ENCODE measurements at regions not wholly inside any gene's neighbourhood (a gene's known extent, or its start where the extent isn't known, plus 50 kb on each side); places are given as distances from the start of the nearest gene placed in this dataset.

DNA sequence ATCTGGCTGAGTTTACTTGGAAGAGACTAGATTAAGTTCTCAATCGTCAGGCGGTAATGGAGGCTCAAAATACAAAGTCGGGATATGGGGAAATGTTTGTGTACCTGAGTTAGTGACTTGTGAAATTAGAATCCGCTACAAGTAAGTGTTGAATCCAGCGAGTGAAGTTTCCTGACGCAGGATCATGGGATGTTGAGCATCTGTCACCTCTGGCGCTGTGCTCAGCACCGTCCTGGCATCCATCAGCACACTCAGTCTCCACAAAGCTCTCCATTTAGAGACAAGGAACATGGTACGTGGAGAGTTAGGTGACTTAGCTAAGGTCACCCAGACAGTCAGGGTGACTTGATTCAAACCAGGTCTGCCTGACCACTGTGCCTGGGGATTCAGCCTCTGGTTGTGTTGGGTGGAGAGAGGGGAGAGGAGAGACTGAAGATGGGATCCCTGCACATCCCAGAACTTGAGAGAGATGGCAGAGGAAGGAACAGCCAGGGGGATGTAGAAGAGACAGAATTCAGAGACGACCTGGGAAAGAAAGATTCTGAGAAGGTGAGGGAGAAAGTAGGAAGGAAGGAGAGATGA is 251.2 kb downstream of the ACKR3 start:
- no peak overlapping the region for H3K4me3 ChIP-seq (ENCODE audit: low read depth, low read length)
- TF ChIP-seq, protein P1, sequence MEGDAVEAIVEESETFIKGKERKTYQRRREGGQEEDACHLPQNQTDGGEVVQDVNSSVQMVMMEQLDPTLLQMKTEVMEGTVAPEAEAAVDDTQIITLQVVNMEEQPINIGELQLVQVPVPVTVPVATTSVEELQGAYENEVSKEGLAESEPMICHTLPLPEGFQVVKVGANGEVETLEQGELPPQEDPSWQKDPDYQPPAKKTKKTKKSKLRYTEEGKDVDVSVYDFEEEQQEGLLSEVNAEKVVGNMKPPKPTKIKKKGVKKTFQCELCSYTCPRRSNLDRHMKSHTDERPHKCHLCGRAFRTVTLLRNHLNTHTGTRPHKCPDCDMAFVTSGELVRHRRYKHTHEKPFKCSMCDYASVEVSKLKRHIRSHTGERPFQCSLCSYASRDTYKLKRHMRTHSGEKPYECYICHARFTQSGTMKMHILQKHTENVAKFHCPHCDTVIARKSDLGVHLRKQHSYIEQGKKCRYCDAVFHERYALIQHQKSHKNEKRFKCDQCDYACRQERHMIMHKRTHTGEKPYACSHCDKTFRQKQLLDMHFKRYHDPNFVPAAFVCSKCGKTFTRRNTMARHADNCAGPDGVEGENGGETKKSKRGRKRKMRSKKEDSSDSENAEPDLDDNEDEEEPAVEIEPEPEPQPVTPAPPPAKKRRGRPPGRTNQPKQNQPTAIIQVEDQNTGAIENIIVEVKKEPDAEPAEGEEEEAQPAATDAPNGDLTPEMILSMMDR (IDR thresholded peaks at IDR 0.05; ENCODE audit: low read depth, low read length): no peak

DNA sequence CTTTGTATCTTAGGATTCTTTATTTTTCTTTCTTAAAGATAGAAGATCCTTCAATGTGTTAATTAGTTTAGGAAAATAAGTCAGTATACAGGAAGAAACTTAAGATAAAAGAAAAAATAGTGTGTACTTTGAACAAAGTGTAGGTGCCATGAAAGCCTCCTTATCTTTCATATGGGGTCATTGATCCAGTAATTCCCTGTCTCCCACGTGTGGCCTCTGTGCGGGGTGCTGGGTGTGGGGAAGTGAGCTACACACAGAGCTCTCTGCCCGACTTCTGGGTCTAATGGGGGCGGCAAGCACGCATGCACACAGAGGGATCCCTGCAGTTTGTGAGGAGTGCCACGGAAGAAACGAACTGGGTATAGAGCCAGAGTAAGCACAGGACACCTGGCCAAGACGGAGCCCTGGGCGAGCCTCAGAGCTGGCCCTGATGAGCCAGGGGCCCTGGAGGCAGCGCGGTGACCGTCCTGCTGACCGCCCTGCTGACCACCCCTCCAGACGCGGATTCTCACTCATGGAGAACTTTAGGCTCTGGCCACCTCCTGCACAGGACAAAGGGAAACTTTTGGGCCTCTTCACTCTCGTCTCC is 253.5 kb downstream of the ACKR3 start:
- H3K4me3 ChIP-seq (ENCODE audit: low read depth, low read length): no peak overlapping the region
- TF ChIP-seq, protein P1 (IDR thresholded peaks at IDR 0.05; ENCODE audit: low read depth, low read length): no peak

DNA sequence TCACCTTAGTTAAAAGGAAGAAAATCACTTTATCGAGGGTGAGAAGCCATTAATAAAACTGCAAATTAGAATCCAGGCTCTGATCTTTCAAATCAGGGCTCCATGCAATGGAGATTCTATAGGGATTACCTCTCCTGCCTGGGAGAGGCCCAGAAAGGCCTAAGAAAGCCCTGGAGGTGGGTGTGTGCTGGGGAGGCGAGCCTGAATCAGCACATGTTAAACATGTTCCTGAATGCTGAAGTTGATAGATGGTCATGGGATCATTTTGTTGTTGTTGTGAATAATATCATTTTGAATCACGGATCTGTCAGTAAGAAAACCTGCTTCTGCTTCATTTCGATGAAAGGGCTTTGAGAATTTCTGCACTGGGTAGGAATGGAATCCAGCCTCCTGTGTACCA is 254.3 kb downstream of the ACKR3 start:
- no peak overlapping the region for H3K4me3 ChIP-seq (ENCODE audit: low read depth, low read length)
- TF ChIP-seq, protein P1 (IDR thresholded peaks at IDR 0.05; ENCODE audit: low read depth, low read length): no peak

DNA sequence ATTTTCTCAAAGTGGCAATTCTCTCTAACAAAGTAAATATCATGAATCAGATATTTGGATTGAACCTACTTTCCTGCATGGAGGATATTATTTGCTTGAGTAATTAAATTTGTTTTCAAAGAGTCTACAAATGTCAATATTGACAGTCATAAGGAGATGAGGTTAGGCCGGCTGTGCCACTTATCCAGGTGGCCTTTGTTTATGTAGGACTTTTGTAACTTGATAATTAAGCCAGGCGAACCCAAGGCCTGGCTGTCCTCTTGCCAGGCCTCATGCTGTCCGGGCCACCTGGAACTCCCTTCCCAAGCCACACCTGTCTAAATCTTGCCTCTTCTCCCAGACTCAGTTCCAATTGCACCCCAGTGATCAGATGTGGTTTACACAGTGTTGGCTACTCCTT is 255.2 kb downstream of the ACKR3 start:
- TF ChIP-seq, protein P1 (IDR thresholded peaks at IDR 0.05; ENCODE audit: low read depth, low read length): no peak
- no peak overlapping the region for H3K4me3 ChIP-seq (ENCODE audit: low read depth, low read length)

DNA sequence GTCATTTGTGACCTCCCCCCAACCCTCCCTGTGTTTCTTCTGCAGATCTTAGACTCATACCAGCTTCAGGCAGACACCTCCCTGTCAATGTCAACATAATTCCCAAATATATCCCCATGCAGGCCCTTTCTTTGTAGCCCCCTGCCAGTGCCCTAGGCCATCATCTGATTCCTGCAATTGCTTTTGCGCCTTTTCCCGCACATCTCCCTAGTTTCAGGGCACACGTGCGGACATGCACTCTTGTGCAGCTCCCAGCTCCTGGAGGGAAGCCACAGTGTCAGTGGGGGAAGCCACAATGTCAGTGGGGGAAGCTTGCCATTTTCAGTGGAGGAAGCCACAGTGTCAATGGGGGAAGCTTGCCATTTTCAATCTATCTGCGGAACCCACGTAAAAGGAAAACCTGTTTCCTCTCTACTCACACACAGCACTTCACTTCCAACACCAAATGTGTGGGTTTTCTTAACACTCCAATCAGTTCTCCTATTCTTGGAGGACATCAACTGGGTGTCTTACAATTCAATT is 256.4 kb downstream of the ACKR3 start:
- H3K4me3 ChIP-seq (ENCODE audit: low read depth, low read length): no peak overlapping the region
- TF ChIP-seq, protein P1 (IDR thresholded peaks at IDR 0.05; ENCODE audit: low read depth, low read length): no peak

DNA sequence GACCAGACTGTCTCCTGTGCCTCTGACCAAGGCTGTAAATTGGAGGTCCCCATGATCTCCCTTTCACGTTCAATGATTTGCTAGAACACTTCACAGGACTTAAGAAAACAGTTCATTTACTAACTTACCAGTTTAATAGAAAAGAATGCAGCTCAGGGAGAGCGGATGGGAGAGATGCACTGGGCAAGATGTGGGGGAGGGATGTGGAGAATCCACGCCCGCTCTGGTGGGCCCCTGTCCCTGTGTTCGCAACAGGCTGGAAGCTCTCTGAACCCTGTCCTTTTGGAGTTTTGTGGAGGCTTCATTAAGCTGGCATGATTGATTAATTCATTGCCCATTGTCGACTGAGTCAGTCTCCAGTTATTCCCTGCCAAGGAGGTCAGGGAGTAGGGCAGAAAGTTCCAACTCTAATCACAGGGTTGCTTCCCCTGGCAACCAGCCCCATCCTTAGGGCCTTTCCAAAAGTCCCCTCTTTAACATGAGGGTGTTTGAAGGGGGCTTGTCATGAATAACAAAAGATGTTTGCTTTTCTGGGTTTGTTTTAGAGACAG is 257.1 kb downstream of the ACKR3 start:
- TF ChIP-seq, protein P1 (IDR thresholded peaks at IDR 0.05; ENCODE audit: low read depth, low read length): no peak
- H3K4me3 ChIP-seq (ENCODE audit: low read depth, low read length): no peak overlapping the region

DNA sequence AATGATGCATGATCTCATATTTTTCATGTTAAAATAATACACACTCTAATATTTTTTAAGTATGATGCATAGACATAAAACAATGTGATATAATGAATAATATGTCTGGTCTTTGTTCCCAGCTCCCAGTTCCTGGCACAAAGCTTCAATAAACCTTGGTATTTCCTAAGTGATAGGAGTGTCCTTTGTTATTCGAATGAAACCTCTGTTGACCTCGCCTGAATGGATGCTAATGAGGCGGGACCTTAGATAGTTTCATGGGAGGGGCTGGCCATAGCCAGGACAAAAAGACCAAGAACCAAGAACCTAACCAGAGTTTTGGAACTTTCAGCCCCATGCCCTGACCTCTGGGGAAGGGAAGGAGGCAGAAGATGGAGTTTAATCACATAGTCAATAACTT is 257.7 kb upstream of the COPS8 start:
- TF ChIP-seq, protein P1 (IDR thresholded peaks at IDR 0.05; ENCODE audit: low read depth, low read length): no peak
- H3K4me3 ChIP-seq (ENCODE audit: low read depth, low read length): no peak overlapping the region

Data from WI38 (cell line).